Caco-2 (cell line): ENCODE measurements at regions not wholly inside any gene's neighbourhood (a gene's known extent, or its start where the extent isn't known, plus 50 kb on each side); places are given as distances from the start of the nearest gene placed in this dataset.

ENCODE experiments used
- BruUV-seq: library from RNA; stranded (reverse); fragments of 400-500 nt; replicated peaks from 2 replicates; lab custom pipeline; 2021; lab: Mats Ljungman, UMichigan
- CTCF ChIA-PET: fragments of 300-600 bp; sonication (Branson Sonifier 250); formaldehyde crosslinking; loops from one replicate; lab custom pipeline; 2022; ENCODE audit warnings: antibody characterized with exemption; lab: Charles Lee
- POLR2A ChIA-PET: fragments of 300-600 bp; sonication (Branson Sonifier 250); formaldehyde crosslinking; loops from one replicate; lab custom pipeline; 2022; ENCODE audit warnings: antibody characterized with exemption; lab: Charles Lee
- DNase-seq, 2 experiments: peaks; one replicate each; pipeline versions ENCODE4 v3.0.0 to v3.0.0-alpha.2; 2020 to 2022
- H3K27me3 ChIP-seq: replicated peaks from 2 replicates; pipeline ENCODE4 v1.6.0; 2011; ENCODE audit warnings: low read length; ENCODE audit not compliant: control insufficient read depth, insufficient read depth
- H3K36me3 ChIP-seq: 2 replicates; pipeline ENCODE4 v1.5.1; 2011; ENCODE audit warnings: low read length; ENCODE audit not compliant: control insufficient read depth, insufficient read depth
- H3K4me1 ChIP-seq: fragments of 250-450 bp; sonication (Bioruptor Pico); 2 replicates; pipeline ENCODE4 v1.5.1; 2020; ENCODE audit warnings: mild to moderate bottlenecking
- H3K4me3 ChIP-seq: 2 replicates; pipeline ENCODE4 v1.5.1; 2011; ENCODE audit warnings: low read depth, mild to moderate bottlenecking, control low read depth, low read length
- H3K9me3 ChIP-seq: fragments of 250-450 bp; sonication (Bioruptor Pico); 2 replicates; pipeline ENCODE4 v1.5.1; 2020; ENCODE audit warnings: mild to moderate bottlenecking, moderate library complexity
- H3K27ac Mint-ChIP-seq: one replicate; pipeline ENCODE4 v1.8.0; 2022; ENCODE audit warnings: mixed read lengths; ENCODE audit not compliant: unreplicated experiment
- H3K27me3 Mint-ChIP-seq: one replicate; pipeline ENCODE4 v1.8.0; 2022; ENCODE audit warnings: mixed read lengths; ENCODE audit not compliant: insufficient read depth, unreplicated experiment
- H3K36me3 Mint-ChIP-seq: one replicate; pipeline ENCODE4 v1.8.0; 2022; ENCODE audit warnings: mild to moderate bottlenecking, mixed read lengths; ENCODE audit not compliant: insufficient read depth, unreplicated experiment
- H3K4me1 Mint-ChIP-seq: one replicate; pipeline ENCODE4 v1.8.0; 2022; ENCODE audit warnings: low read depth, mixed read lengths; ENCODE audit not compliant: unreplicated experiment
- H3K4me3 Mint-ChIP-seq: one replicate; pipeline ENCODE4 v1.8.0; 2022; ENCODE audit warnings: mild to moderate bottlenecking, moderate library complexity, mixed read lengths; ENCODE audit not compliant: unreplicated experiment
- H3K9me3 Mint-ChIP-seq: one replicate; pipeline ENCODE4 v1.8.0; 2022; ENCODE audit warnings: mixed read lengths; ENCODE audit not compliant: unreplicated experiment
- CTCF ChIP-seq, 2 experiments: fragments of 200-600 bp in 1 of 2; IDR thresholded peaks; 1 replicate in 1 of 2; 2 replicates in 1 of 2; pipeline versions ENCODE4 v1.5.1 to v1.8.0; 2011 to 2022; ENCODE audit warnings: antibody characterized with exemption in 1 of 2, control low read depth in 1 of 2, inconsistent platforms in 1 of 2, low read depth in 1 of 2, low read length in 1 of 2, mild to moderate bottlenecking in 1 of 2, moderate library complexity in 1 of 2; ENCODE audit not compliant: insufficient read depth in 1 of 2, severe bottlenecking in 1 of 2, unreplicated experiment in 1 of 2
- intact Hi-C: fragments of 100-400 bp; cut with micrococcal nuclease; formaldehyde crosslinking; loops from one replicate; pipeline ENCODE4 v1.10.0; 2022; ENCODE audit not compliant: unreplicated experiment

- no peaks in the 10 kb centered on the region for H3K36me3 Mint-ChIP-seq
- POLR2A ChIA-PET, result no interaction called here
Measured at GRCh38 chr16:9511389-9511788, 419.9 kb downstream of the HAPSTR1 start.

GRCh38 chr16:9516444-9516843 lies 425.0 kb downstream of the HAPSTR1 start:
- no peaks in the 10 kb centered on the region for H3K27me3 Mint-ChIP-seq
- DNase-seq, result no peak
- ChIA-PET CTCF (no interaction called here), POLR2A (no interaction called here)
- no peaks in the 10 kb centered on the region for H3K36me3 Mint-ChIP-seq
- peaks cover 23% of the 10 kb centered on the region for H3K9me3 Mint-ChIP-seq
- no TSS peak for BruUV-seq
- intact Hi-C loops, result no loop called here
- Histone ChIP-seq H3K36me3 (no peaks in the 10 kb centered on the region), H3K4me3 (no peak overlapping the region), H3K9me3 (no peaks in the 10 kb centered on the region; the same call in 1 of the 2 replicates), H3K4me1 (no peaks in the 10 kb centered on the region), H3K27me3 (no peaks in the 10 kb centered on the region)
- no peak for TF ChIP-seq CTCF (IDR thresholded peaks at IDR 0.05; ENCODE audit: insufficient read depth in 1 of 2, low read depth in 1 of 2, low read length in 1 of 2, severe bottlenecking in 1 of 2, unreplicated experiment in 1 of 2)
- no peak overlapping the region for H3K4me3 Mint-ChIP-seq
- H3K4me1 Mint-ChIP-seq, result no peaks in the 10 kb centered on the region
- H3K27ac Mint-ChIP-seq, result no peak overlapping the region

More at GRCh38 chr16:9511389-9511788, 419.9 kb downstream of the HAPSTR1 start:
- Histone ChIP-seq H3K4me3 (no peak overlapping the region), H3K36me3 (no peaks in the 10 kb centered on the region), H3K9me3 (no peaks in the 10 kb centered on the region; the same call in 1 of the 2 replicates), H3K4me1 (no peaks in the 10 kb centered on the region), H3K27me3 (no peaks in the 10 kb centered on the region)
- Mint-ChIP-seq H3K4me1 (no peaks in the 10 kb centered on the region), H3K9me3 (peaks cover 13% of the 10 kb centered on the region), H3K4me3 (no peak overlapping the region), H3K27me3 (no peaks in the 10 kb centered on the region), H3K27ac (no peak overlapping the region)
- no peak for TF ChIP-seq CTCF (IDR thresholded peaks at IDR 0.05; ENCODE audit: insufficient read depth in 1 of 2, low read depth in 1 of 2, low read length in 1 of 2, severe bottlenecking in 1 of 2, unreplicated experiment in 1 of 2)
- DNase-seq, result no peak
- BruUV-seq, result no TSS peak
- CTCF ChIA-PET, result interaction anchor here (0.7 kb wide), 1 partner anchor 108 kb away, joined by 5 read pairs; no protein-coding TSS in a partner anchor
- intact Hi-C loops, result no loop called here

GRCh38 chr16:9518051-9518450 lies 426.6 kb downstream of the HAPSTR1 start:
- TF ChIP-seq CTCF (IDR thresholded peaks at IDR 0.05; ENCODE audit: insufficient read depth in 1 of 2, low read depth in 1 of 2, low read length in 1 of 2, severe bottlenecking in 1 of 2, unreplicated experiment in 1 of 2), result no peak
- Mint-ChIP-seq H3K27ac (no peak overlapping the region), H3K4me3 (no peak overlapping the region), H3K36me3 (no peaks in the 10 kb centered on the region), H3K4me1 (peaks cover 9% of the 10 kb centered on the region), H3K27me3 (no peaks in the 10 kb centered on the region), H3K9me3 (peaks cover 18% of the 10 kb centered on the region)
- BruUV-seq, result no TSS peak
- ChIA-PET POLR2A (no interaction called here), CTCF (no interaction called here)
- intact Hi-C loops, result no loop called here
- no peak overlapping the region for H3K4me3 ChIP-seq
- H3K36me3 ChIP-seq, result no peaks in the 10 kb centered on the region
- no peaks in the 10 kb centered on the region; the same call in 1 of the 2 replicates for H3K9me3 ChIP-seq
- no peaks in the 10 kb centered on the region for H3K27me3 ChIP-seq
- DNase-seq, result no peak
- 0 out of 2 replicates have a peak, but pooled peaks cover 9% of the 10 kb centered on the region for H3K4me1 ChIP-seq
